NT2/D1 (cell line): ENCODE measurements at regions not wholly inside any gene's neighbourhood (a gene's known extent, or its start where the extent isn't known, plus 50 kb on each side); places are given as distances from the start of the nearest gene placed in this dataset.

Source experiments
- SUZ12 ChIP-seq: IDR thresholded peaks from 2 replicates; pipeline ENCODE4 v1.6.1; 2011; ENCODE audit not compliant: insufficient read length, insufficient read depth; ENCODE audit errors: extremely low read depth
- YY1 ChIP-seq: IDR thresholded peaks from 2 replicates; pipeline ENCODE4 v1.6.1; 2011; ENCODE audit not compliant: insufficient read length, insufficient read depth
- ZNF274 ChIP-seq: IDR thresholded peaks from 2 replicates; pipeline ENCODE4 v1.6.1; 2011; ENCODE audit warnings: mild to moderate bottlenecking, low read depth, low read length

GRCh38 chr6:28768187-28768913 lies 155.4 kb downstream of the TRIM27 start:
- no peak for TF ChIP-seq SUZ12
- no peak for TF ChIP-seq ZNF274
- no peak for TF ChIP-seq YY1
